Colonic mucosa (tissue), 4 donors: ENCODE measurements at regions not wholly inside any gene's neighbourhood (a gene's known extent, or its start where the extent isn't known, plus 50 kb on each side); places are given as distances from the start of the nearest gene placed in this dataset.

Experiments used
- DNase-seq: peaks from one replicate; pipeline ENCODE4 v3.0.0-alpha.2; 2020
- H3K27ac ChIP-seq: fragments of 200-600 bp; one replicate; pipeline ENCODE4 v1.8.0; 2021
- H3K27me3 ChIP-seq: fragments of 200-600 bp; one replicate; pipeline ENCODE4 v1.8.0; 2021
- H3K36me3 ChIP-seq: fragments of 200-600 bp; one replicate; pipeline ENCODE4 v1.8.0; 2021
- H3K4me1 ChIP-seq: fragments of 200-600 bp; one replicate; pipeline ENCODE4 v1.8.0; 2021; ENCODE audit warnings: mild to moderate bottlenecking
- H3K4me3 ChIP-seq: fragments of 200-600 bp; one replicate; pipeline ENCODE4 v1.8.0; 2021
- H3K9ac ChIP-seq, 2 donors: one replicate each; pipeline ENCODE4 v1.7.0; 2013; ENCODE audit warnings: control low read depth in 2 of 2, low read depth in 2 of 2, low read length in 2 of 2
- H3K9me3 ChIP-seq: fragments of 200-600 bp; one replicate; pipeline ENCODE4 v1.8.0; 2021
- CTCF ChIP-seq: fragments of 200-600 bp; IDR thresholded peaks from one replicate; pipeline ENCODE4 v1.8.0; 2022; ENCODE audit warnings: antibody characterized with exemption, mild to moderate bottlenecking
- intact Hi-C: fragments of 100-400 bp; cut with DNase I; formaldehyde crosslinking; loops from one replicate; pipeline ENCODE4 v1.14.1; 2022
- donor health status: healthy.
- donor health status: DM: no; HTN: no; CAD: no.
- donor health status: DM: no; HTN: no; CAD: no.

- no peak for DNase-seq
- intact Hi-C loops, result no loop called here
- no peak for TF ChIP-seq CTCF
Measured at GRCh38 chr2:17101596-17101995, 416.6 kb downstream of the RAD51AP2 start.

GRCh38 chr2:17101091-17101490 lies 417.1 kb downstream of the RAD51AP2 start:
- Histone ChIP-seq H3K4me1 (no peaks in the 10 kb centered on the region), H3K9me3 (no peaks in the 10 kb centered on the region), H3K27ac (no peak overlapping the region), H3K36me3 (no peaks in the 10 kb centered on the region), H3K9ac (no peak overlapping the region), H3K4me3 (no peak overlapping the region), H3K27me3 (no peaks in the 10 kb centered on the region)
- intact Hi-C loops, result no loop called here
- no peak for TF ChIP-seq CTCF
- DNase-seq, result no peak

More at GRCh38 chr2:17101596-17101995, 416.6 kb downstream of the RAD51AP2 start:
- Histone ChIP-seq H3K27me3 (no peaks in the 10 kb centered on the region), H3K4me1 (no peaks in the 10 kb centered on the region), H3K27ac (no peak overlapping the region), H3K4me3 (no peak overlapping the region), H3K36me3 (no peaks in the 10 kb centered on the region), H3K9ac (no peak overlapping the region), H3K9me3 (no peaks in the 10 kb centered on the region)

- Histone ChIP-seq H3K9me3 (no peaks in the 10 kb centered on the region), H3K4me3 (no peak overlapping the region), H3K9ac (no peak overlapping the region), H3K4me1 (no peaks in the 10 kb centered on the region), H3K27me3 (no peaks in the 10 kb centered on the region), H3K27ac (no peak overlapping the region), H3K36me3 (no peaks in the 10 kb centered on the region)
- DNase-seq, result no peak
- intact Hi-C loops, result no loop called here
- no peak for TF ChIP-seq CTCF
Measured at GRCh38 chr2:17095340-17095739, 422.9 kb downstream of the RAD51AP2 start.

- Histone ChIP-seq H3K4me3 (no peak overlapping the region), H3K27ac (no peak overlapping the region), H3K4me1 (no peaks in the 10 kb centered on the region), H3K9me3 (no peaks in the 10 kb centered on the region), H3K27me3 (no peaks in the 10 kb centered on the region), H3K36me3 (no peaks in the 10 kb centered on the region), H3K9ac (no peak overlapping the region)
- no peak for DNase-seq
- intact Hi-C loops, result no loop called here
- no peak for TF ChIP-seq CTCF
Measured at GRCh38 chr2:17093712-17094111, 424.5 kb downstream of the RAD51AP2 start.

GRCh38 chr2:17086990-17087389 lies 421.4 kb upstream of the CYRIA start:
- H3K9ac ChIP-seq, result no peak overlapping the region
- intact Hi-C loops, result no loop called here
- no peaks in the 10 kb centered on the region for H3K36me3 ChIP-seq
- no peak overlapping the region for H3K4me3 ChIP-seq
- DNase-seq, result no peak
- no peak overlapping the region for H3K27ac ChIP-seq
- H3K4me1 ChIP-seq, result no peaks in the 10 kb centered on the region
- no peaks in the 10 kb centered on the region for H3K27me3 ChIP-seq
- TF ChIP-seq CTCF, result no peak
- no peaks in the 10 kb centered on the region for H3K9me3 ChIP-seq
